SU-DHL-6 (cell line): ENCODE measurements at regions not wholly inside any gene's neighbourhood (a gene's known extent, or its start where the extent isn't known, plus 50 kb on each side); places are given as distances from the start of the nearest gene placed in this dataset.

Experiments
- EZH2phosphoT487 ChIP-seq: fragments of 200-600 bp; sonication (generic), shearing (Covaris generic); conservative IDR thresholded peaks from 2 replicates; pipeline ENCODE4 v1.6.1; 2018; ENCODE audit warnings: mild to moderate bottlenecking, antibody characterized with exemption, low read length, moderate library complexity, mixed read lengths
- TF ChIP-seq, protein P1 (sequence below): fragments of 200-600 bp; sonication (generic); IDR thresholded peaks from one replicate; pipeline ENCODE4 v1.5.1; 2017; ENCODE audit warnings: antibody characterized with exemption, mild to moderate bottlenecking, low read length, moderate library complexity; ENCODE audit not compliant: insufficient read depth, poor library complexity, severe bottlenecking

DNA sequence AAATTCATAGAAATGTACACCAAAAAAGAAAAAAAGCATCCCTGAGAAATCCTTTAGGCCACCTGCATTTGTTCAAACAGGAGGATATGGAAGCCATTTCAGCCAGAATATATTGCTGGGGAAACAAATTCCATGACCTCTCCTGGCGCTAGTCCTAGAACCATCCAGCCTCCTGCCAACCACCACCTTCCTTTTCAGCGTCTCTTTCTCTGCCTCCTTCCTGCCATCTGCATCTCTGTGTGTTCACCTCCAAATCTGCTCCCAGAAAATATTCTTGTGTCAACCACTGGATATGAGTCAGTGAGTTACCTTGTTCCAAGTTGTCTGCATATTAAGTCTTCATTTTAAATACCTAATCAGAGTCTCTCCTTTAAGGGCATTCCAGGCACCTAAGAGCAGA is 50.6 kb upstream of the NPY start:
- TF ChIP-seq, protein P1, sequence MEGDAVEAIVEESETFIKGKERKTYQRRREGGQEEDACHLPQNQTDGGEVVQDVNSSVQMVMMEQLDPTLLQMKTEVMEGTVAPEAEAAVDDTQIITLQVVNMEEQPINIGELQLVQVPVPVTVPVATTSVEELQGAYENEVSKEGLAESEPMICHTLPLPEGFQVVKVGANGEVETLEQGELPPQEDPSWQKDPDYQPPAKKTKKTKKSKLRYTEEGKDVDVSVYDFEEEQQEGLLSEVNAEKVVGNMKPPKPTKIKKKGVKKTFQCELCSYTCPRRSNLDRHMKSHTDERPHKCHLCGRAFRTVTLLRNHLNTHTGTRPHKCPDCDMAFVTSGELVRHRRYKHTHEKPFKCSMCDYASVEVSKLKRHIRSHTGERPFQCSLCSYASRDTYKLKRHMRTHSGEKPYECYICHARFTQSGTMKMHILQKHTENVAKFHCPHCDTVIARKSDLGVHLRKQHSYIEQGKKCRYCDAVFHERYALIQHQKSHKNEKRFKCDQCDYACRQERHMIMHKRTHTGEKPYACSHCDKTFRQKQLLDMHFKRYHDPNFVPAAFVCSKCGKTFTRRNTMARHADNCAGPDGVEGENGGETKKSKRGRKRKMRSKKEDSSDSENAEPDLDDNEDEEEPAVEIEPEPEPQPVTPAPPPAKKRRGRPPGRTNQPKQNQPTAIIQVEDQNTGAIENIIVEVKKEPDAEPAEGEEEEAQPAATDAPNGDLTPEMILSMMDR: no peak
- TF ChIP-seq EZH2phosphoT487: no peak
